ENCODE measurements at regions not wholly inside any gene's neighbourhood (a gene's known extent, or its start where the extent isn't known, plus 50 kb on each side); places are given as distances from the start of the nearest gene placed in this dataset.

- H3K27ac ChIP-seq, result no peak overlapping the region
- no peak overlapping the region for H3K4me2 ChIP-seq
- no peak overlapping the region for H3K4me3 ChIP-seq
- H3K4me1 ChIP-seq (replicated peaks; ENCODE audit: insufficient read depth), result no peaks in the 10 kb centered on the region; the same call in 1 of the 2 replicates
- BruUV-seq (replicated peaks), result no TSS peak
- 0 out of 2 replicates have a peak, but pooled peaks cover 3% of the 10 kb centered on the region for H3K9me3 ChIP-seq (ENCODE audit: insufficient read depth, low read depth)
- no peak for DNase-seq
- intact Hi-C loops (cut with micrococcal nuclease; ENCODE audit: unreplicated experiment), result no loop called here
- no peaks in the 10 kb centered on the region for H3K27me3 ChIP-seq (ENCODE audit: insufficient read depth, low read depth)
- ChIA-PET CTCF (no interaction called here), POLR2A (ENCODE audit: unreplicated experiment) (no interaction called here)
- H2AFZ ChIP-seq, result no peak overlapping the region
- H3K79me2 ChIP-seq (ENCODE audit: low read depth), result no peaks in the 10 kb centered on the region
- TF ChIP-seq CTCF (conservative IDR thresholded peaks at IDR 0.05) (no peak), EZH2 (IDR thresholded peaks at IDR 0.05; ENCODE audit: low read depth) (no peak)
- no peaks in the 10 kb centered on the region for H4K20me1 ChIP-seq (ENCODE audit: insufficient read depth)
- H3K36me3 ChIP-seq (ENCODE audit: low read depth), result no peaks in the 10 kb centered on the region
- H3F3A ChIP-seq (ENCODE audit: insufficient read depth, low read depth), result no peaks in the 10 kb centered on the region
- H3K9me2 ChIP-seq (ENCODE audit: insufficient read depth), result no peaks in the 10 kb centered on the region
Observed at GRCh38 chr13:107365466-107366215, 797.7 kb upstream of the ARGLU1 start.

- DNase-seq, result no peak
- no peak for TF ChIP-seq CTCF (conservative IDR thresholded peaks at IDR 0.05)
- TF ChIP-seq EZH2 (IDR thresholded peaks at IDR 0.05; ENCODE audit: low read depth), result no peak
- Histone ChIP-seq H3K36me3 (ENCODE audit: low read depth) (no peaks in the 10 kb centered on the region), H3K9me2 (ENCODE audit: insufficient read depth) (no peaks in the 10 kb centered on the region), H3K27ac (no peak overlapping the region), H3K4me1 (replicated peaks; ENCODE audit: insufficient read depth) (no peaks in the 10 kb centered on the region), H4K20me1 (ENCODE audit: insufficient read depth) (no peaks in the 10 kb centered on the region), H3K27me3 (ENCODE audit: insufficient read depth, low read depth) (no peaks in the 10 kb centered on the region), H2AFZ (no peak overlapping the region), H3K79me2 (ENCODE audit: low read depth) (no peaks in the 10 kb centered on the region), H3K9me3 (ENCODE audit: insufficient read depth, low read depth) (0 out of 2 replicates have a peak, but pooled peaks cover 3% of the 10 kb centered on the region), H3K4me3 (no peak overlapping the region), H3K4me2 (no peak overlapping the region), H3F3A (ENCODE audit: insufficient read depth, low read depth) (no peaks in the 10 kb centered on the region)
- ChIA-PET CTCF (no interaction called here), POLR2A (ENCODE audit: unreplicated experiment) (no interaction called here)
- intact Hi-C loops (cut with micrococcal nuclease; ENCODE audit: unreplicated experiment), result no loop called here
- BruUV-seq (replicated peaks), result no TSS peak
Observed at GRCh38 chr13:107364658-107365057, 796.7 kb upstream of the ARGLU1 start.

- Histone ChIP-seq H3K36me3 (ENCODE audit: low read depth) (no peaks in the 10 kb centered on the region), H3K27me3 (ENCODE audit: insufficient read depth, low read depth) (no peaks in the 10 kb centered on the region), H3K79me2 (ENCODE audit: low read depth) (no peaks in the 10 kb centered on the region), H3K4me3 (no peak overlapping the region), H3K4me1 (replicated peaks; ENCODE audit: insufficient read depth) (no peaks in the 10 kb centered on the region), H3K27ac (no peak overlapping the region), H3F3A (ENCODE audit: insufficient read depth, low read depth) (no peaks in the 10 kb centered on the region), H3K9me2 (ENCODE audit: insufficient read depth) (no peaks in the 10 kb centered on the region), H2AFZ (no peak overlapping the region), H3K9me3 (ENCODE audit: insufficient read depth, low read depth) (0 out of 2 replicates have a peak, but pooled peaks cover 3% of the 10 kb centered on the region), H4K20me1 (ENCODE audit: insufficient read depth) (no peaks in the 10 kb centered on the region), H3K4me2 (no peak overlapping the region)
- DNase-seq, result no peak
- POLR2A ChIA-PET (ENCODE audit: unreplicated experiment), result no interaction called here
- no peak for TF ChIP-seq CTCF (conservative IDR thresholded peaks at IDR 0.05)
- TF ChIP-seq EZH2 (IDR thresholded peaks at IDR 0.05; ENCODE audit: low read depth), result no peak
- BruUV-seq (replicated peaks), result no TSS peak
- CTCF ChIA-PET, result no interaction called here
- intact Hi-C loops (cut with micrococcal nuclease; ENCODE audit: unreplicated experiment), result no loop called here
Observed at GRCh38 chr13:107361666-107362065, 793.7 kb upstream of the ARGLU1 start.
